Rectal smooth muscle tissue (tissue), 1 donor: ENCODE measurements at regions not wholly inside any gene's neighbourhood (a gene's known extent, or its start where the extent isn't known, plus 50 kb on each side); places are given as distances from the start of the nearest gene placed in this dataset.
"Not testable (repeated sequence)": the region's sequence is repeated elsewhere in the genome, so short reads cannot be mapped to it uniquely, and the experiment has no call there.

Experiments
- H3K27ac ChIP-seq: one replicate; pipeline ENCODE4 v1.7.0; 2013; ENCODE audit warnings: low read depth, low read length, inconsistent platforms
- H3K27me3 ChIP-seq: one replicate; pipeline ENCODE4 v1.7.0; 2013; ENCODE audit warnings: low read length; ENCODE audit not compliant: control insufficient read depth, insufficient read depth
- H3K36me3 ChIP-seq: one replicate; pipeline ENCODE4 v1.7.0; 2013; ENCODE audit warnings: low read length; ENCODE audit not compliant: control insufficient read depth, insufficient read depth
- H3K4me1 ChIP-seq: one replicate; pipeline ENCODE4 v1.7.0; 2013; ENCODE audit warnings: low read length; ENCODE audit not compliant: control insufficient read depth, insufficient read depth
- H3K4me3 ChIP-seq: one replicate; pipeline ENCODE4 v1.7.0; 2013; ENCODE audit warnings: low read length
- H3K9ac ChIP-seq: one replicate; pipeline ENCODE4 v1.7.0; 2013; ENCODE audit warnings: low read length

DNA sequence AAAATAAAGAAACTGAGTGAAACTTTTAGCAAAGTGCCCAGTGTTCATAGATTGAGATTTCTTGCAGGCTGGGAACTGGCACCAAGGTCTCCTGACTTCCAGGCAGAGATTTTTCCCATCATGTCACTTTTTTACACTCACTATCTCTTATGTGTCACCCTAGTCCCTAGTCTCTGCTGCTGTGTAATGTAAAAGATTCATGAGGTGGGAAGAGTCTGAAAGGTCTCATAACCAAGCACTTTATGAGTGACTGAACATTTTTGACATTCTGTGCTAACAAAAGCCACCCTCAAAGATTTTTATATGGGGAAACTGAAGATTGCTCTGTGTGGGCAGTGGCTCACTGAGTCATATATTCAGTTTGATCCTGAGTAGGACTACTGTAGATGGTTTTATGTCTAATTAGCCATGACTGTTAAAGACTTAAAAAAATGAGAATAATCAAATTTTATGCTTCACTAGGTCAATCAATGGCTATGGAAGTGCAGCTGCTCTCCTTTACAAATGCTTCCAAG, 900.3 kb upstream of the SORCS1 start:
- Histone ChIP-seq H3K4me3 (no peak overlapping the region), H3K36me3 (no peaks in the 10 kb centered on the region), H3K9ac (no peak overlapping the region), H3K27ac (no peak overlapping the region), H3K27me3 (no peaks in the 10 kb centered on the region), H3K4me1 (no peaks in the 10 kb centered on the region)

DNA sequence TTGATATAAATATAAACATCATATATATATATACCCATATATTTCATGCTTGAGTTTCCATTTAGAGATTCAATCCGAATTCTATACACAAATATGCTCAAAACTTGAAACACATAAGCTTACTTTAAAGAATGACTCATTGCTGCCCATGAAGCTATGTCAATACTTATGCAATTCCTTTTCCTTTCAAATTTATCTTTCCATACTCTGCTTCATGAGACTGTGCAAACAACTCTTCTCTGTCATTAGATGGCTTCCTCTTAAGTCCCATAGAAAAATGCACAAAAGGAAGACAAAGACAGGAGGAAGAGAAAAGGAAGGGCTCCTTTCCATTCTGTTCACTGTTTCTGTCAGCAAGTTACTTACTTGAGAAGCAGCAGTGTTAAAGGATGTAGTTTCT, 895.7 kb upstream of the SORCS1 start:
- H3K36me3 ChIP-seq: no peaks in the 10 kb centered on the region
- no peak overlapping the region for H3K9ac ChIP-seq
- H3K27me3 ChIP-seq: no peaks in the 10 kb centered on the region
- no peak overlapping the region for H3K27ac ChIP-seq
- no peaks in the 10 kb centered on the region for H3K4me1 ChIP-seq
- H3K4me3 ChIP-seq: no peak overlapping the region

DNA sequence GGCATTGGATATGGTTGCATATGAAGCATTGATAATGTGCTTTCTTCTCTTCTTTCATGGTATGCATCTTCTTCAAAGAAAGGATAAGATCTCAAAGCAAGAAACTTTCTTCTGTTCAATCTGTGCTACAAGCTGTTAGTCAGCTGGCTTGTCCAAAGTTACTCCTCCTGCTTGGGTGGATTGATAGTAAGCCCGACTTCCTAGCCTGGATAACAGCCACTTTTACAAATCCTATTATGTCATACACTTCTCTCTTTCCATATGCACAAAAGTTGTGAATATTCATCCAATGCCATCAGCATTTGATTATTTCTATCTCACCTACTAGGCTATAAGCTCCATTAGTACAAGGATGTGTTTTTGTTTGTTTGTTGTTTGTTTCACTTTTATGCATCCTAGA, 891.0 kb upstream of the SORCS1 start:
- no peak overlapping the region for H3K4me3 ChIP-seq
- no peak overlapping the region for H3K27ac ChIP-seq
- H3K9ac ChIP-seq: no peak overlapping the region
- H3K27me3 ChIP-seq: no peaks in the 10 kb centered on the region
- H3K4me1 ChIP-seq: no peaks in the 10 kb centered on the region
- no peaks in the 10 kb centered on the region for H3K36me3 ChIP-seq

DNA sequence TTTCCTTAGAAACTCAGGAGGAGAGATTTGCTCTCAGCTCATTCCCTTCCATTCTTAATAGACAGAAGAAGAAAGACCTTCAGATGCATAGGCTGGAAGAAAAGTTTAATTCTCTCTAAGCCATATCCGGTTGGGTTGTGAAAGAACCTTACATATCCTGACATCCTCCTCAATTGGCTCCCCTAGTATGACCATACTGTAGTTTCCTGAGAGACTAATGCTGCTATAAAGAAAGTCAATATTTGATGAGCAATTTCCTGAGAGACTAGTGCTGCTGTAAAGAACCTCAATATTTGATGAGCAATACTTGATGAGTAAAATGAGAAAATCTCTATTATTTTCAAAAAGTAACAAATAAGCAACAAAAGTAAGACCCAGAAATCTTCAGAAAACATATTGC, 888.5 kb upstream of the SORCS1 start:
- Histone ChIP-seq H3K4me1 (no peaks in the 10 kb centered on the region), H3K27ac (no peak overlapping the region), H3K36me3 (no peaks in the 10 kb centered on the region), H3K4me3 (no peak overlapping the region), H3K27me3 (no peaks in the 10 kb centered on the region), H3K9ac (no peak overlapping the region)

DNA sequence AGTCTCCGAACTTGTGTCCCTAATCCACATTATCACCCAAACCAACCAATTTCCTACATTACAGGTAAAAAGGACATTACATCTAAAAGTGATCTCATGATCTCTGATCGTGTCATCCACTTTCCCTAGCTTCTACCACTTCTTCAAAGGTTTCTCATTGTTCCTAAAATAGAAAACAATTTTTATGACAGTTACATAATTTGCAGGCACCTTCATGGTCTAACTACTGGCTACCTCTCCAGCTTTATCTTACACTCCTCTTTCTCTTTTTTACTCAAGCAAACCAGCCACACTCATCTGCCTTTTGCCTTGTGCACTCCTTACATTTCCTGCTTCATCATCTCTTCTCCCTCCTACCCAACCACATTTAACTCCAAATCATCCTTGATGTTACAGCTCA, 886.7 kb upstream of the SORCS1 start:
- Histone ChIP-seq H3K4me1 (no peaks in the 10 kb centered on the region), H3K27ac (no peak overlapping the region), H3K9ac (no peak overlapping the region), H3K27me3 (no peaks in the 10 kb centered on the region), H3K36me3 (no peaks in the 10 kb centered on the region), H3K4me3 (no peak overlapping the region)

DNA sequence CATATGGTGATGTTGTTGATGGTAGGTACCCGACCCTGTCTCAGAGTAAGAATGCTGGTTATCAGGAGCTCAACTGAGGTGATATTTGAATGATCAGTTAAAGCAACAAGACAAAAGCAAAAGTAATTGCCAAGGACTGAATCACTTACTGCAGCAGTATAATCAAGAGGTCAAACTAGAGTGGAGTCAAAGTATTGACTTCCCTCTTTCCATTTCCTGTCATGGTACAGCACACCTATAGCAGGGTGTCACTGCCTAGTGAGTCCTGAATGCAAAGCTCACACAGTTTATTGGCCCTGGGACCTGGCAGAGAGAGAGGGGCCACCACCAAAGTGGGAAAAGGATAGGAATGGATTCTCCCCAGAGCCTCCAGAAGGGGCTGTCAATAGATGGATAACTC, 886.1 kb upstream of the SORCS1 start:
- Histone ChIP-seq H3K4me3 (no peak overlapping the region), H3K36me3 (no peaks in the 10 kb centered on the region), H3K9ac (no peak overlapping the region), H3K27ac (no peak overlapping the region), H3K27me3 (no peaks in the 10 kb centered on the region), H3K4me1 (no peaks in the 10 kb centered on the region)

DNA sequence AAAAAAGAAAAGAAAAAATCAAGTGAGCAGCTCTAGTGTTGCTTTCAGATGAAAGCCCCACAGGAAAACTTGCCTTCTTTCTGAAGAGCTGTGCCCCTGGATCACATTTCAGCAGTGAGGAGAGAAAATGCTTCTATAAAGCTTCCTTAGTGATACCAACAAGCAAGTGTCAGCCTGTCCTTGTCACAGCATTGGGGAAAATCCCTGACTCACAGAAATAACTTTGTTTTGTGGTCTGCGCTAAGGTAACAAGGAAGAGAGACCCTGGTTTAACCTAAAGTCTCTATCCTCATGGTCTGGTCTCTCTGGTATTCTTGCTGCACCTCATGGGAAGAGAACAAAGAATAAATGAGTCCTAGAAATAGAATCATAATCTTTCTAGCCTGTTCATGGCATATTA, 885.2 kb upstream of the SORCS1 start:
- Histone ChIP-seq H3K4me3 (no peak overlapping the region), H3K4me1 (no peaks in the 10 kb centered on the region), H3K9ac (no peak overlapping the region), H3K36me3 (no peaks in the 10 kb centered on the region), H3K27me3 (no peaks in the 10 kb centered on the region), H3K27ac (no peak overlapping the region)

DNA sequence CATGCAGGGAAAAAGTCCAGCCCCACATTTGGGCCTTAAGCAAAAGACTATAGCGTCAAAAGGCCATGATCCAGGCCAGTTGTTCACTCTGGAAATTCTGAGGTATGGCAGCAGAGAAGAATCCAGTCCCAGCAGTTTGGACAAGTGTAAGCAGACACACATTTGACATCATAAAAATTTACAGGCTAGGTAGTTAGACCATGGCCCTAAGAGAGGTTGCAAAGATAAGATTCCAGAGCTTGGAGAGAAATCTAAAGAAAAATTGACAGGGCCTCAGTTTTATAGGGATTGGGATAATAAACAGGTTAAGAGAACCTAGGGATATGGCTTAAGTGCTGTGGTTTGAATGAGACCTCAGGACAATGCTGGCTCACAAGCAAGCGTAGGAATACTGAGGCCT, 884.4 kb upstream of the SORCS1 start:
- Histone ChIP-seq H3K9ac (no peak overlapping the region), H3K27ac (no peak overlapping the region), H3K4me3 (no peak overlapping the region), H3K4me1 (no peaks in the 10 kb centered on the region), H3K27me3 (no peaks in the 10 kb centered on the region), H3K36me3 (no peaks in the 10 kb centered on the region)

DNA sequence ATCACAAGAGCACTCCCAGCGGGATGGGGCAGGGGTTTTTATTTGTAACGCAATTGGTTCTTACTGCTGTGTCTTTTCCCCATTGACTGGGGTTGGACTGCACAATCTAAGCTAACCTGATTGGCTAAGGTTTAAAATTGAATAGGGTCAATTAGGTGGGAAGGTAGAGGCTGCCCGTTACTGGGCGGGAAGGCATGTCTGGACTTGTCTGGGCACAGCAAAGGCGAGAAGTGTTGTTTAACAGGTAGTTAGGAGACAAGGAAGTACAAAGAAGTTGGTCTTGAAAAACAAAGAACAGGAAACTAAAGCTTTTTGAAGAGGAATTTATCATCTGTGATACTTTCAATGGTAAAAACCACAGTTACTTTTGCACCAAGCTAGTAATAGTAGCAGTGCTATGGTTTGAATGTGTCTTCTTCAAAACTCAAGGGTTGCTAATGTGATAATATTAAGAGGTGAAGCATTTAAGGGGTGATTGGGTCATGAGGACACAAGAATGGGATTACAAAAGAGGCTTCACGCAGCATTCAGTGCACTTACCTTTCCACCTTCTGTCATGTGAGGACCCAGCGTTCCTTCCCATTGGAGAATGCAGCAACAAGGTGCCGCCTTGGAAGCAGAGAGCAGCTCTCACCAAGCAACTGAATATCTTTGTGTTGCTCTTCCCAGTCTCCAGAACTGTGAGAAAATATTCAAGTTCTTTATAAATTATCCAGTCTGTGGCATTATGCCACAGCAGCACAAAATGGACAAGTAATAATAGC, 875.5 kb upstream of the SORCS1 start:
- no peaks in the 10 kb centered on the region for H3K36me3 ChIP-seq
- no peaks in the 10 kb centered on the region for H3K27me3 ChIP-seq
- no peak overlapping the region for H3K27ac ChIP-seq
- H3K9ac ChIP-seq: no peak overlapping the region
- no peaks in the 10 kb centered on the region for H3K4me1 ChIP-seq
- no peak overlapping the region for H3K4me3 ChIP-seq

DNA sequence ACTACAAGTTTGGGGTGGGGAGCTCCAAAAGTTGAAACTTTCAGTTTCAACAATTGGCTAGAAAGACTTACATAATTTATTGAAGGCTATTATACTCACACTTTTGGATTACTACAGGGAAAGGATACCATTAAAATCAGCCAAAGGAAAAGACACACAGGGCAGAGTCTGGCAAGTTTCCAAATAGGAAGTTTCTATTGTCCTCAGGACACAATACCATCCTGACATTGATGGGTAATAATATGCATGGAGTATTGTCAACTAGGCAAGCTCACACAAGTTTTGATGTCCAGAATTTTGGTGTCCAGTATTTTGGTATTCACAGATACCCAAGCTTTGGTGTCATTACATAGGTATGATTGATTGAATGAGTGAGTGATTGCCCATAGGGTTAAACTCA, 872.6 kb upstream of the SORCS1 start:
- Histone ChIP-seq H3K4me3 (no peak overlapping the region), H3K27me3 (no peaks in the 10 kb centered on the region), H3K4me1 (no peaks in the 10 kb centered on the region), H3K27ac (no peak overlapping the region), H3K36me3 (no peaks in the 10 kb centered on the region), H3K9ac (no peak overlapping the region)

DNA sequence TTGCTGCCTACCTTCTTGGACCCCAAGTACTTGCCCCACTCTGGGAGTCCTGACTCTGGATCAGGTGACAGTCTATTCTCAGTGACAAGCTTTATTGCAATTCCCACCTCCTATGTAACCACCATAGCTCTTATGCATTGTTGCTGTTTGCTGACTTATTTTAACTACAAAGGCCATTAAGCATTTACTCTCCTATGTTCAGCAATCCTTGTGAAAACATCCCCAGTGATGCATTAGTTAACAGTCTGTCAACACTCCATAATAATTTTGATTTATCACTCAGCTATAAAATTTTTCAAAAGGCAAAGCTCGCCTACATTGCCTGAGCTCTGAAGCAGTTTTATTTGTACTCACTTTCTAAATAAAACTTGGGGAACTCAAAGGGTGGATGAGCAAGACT, 871.8 kb upstream of the SORCS1 start:
- Histone ChIP-seq H3K4me1 (no peaks in the 10 kb centered on the region), H3K9ac (no peak overlapping the region), H3K36me3 (no peaks in the 10 kb centered on the region), H3K4me3 (no peak overlapping the region), H3K27me3 (no peaks in the 10 kb centered on the region), H3K27ac (no peak overlapping the region)

DNA sequence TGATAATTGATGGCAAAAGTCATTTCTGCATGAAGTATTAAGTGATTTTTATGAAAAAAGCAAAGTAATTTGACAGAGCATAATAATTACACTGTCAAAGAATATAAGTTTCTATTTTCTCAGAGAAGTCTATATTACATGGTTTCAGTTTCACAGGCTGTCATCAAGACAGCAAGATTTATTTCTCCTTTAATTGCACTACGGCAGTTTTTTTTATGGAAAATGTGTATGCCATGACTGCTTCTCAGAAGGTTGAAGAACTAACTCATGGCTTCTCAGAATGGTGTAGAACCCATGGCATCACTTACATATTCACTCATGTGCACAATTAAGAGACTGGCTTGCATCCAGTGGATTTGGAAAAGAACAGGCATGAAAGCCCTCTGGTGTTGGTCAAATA, 870.3 kb upstream of the SORCS1 start:
- H3K36me3 ChIP-seq: no peaks in the 10 kb centered on the region
- H3K4me3 ChIP-seq: no peak overlapping the region
- H3K27me3 ChIP-seq: no peaks in the 10 kb centered on the region
- H3K27ac ChIP-seq: no peak overlapping the region
- H3K9ac ChIP-seq: no peak overlapping the region
- H3K4me1 ChIP-seq: no peaks in the 10 kb centered on the region

DNA sequence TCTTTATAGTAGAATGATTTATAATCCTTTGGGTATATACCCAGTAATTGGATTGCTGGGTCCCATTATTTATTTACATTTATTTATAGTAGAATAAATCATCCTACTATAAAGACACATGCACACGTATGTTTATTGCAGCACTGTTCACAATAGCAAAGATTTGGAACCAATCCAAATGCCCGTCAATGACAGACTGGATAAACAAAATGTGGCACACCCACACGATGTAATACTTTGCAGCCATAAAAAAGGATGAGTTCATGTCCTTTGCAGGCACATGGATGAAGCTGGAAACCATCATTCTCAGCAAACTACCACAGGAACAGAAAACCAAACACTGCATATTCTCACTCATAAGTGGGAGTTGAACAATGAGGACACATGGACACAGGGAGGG, 869.0 kb upstream of the SORCS1 start:
- H3K36me3 ChIP-seq, H3K4me3 ChIP-seq, H3K4me1 ChIP-seq, H3K27ac ChIP-seq, H3K27me3 ChIP-seq, H3K9ac ChIP-seq: not testable (repeated sequence)
